ENCODE measurements at regions not wholly inside any gene's neighbourhood (a gene's known extent, or its start where the extent isn't known, plus 50 kb on each side); places are given as distances from the start of the nearest gene placed in this dataset.

GRCh38 chr2:238714038-238714528, 133.8 kb upstream of the TWIST2 start:
- TF ChIP-seq CTCF (IDR thresholded peaks at IDR 0.05): no peak
- no peak for TF ChIP-seq SIN3A (IDR thresholded peaks at IDR 0.05; ENCODE audit: borderline replicate concordance, insufficient read depth, low read depth, low read length)
- no peak for TF ChIP-seq REST (IDR thresholded peaks at IDR 0.05; ENCODE audit: insufficient read depth in 1 of 2, low read depth in 2 of 2, low read length in 1 of 2)
